ENCODE measurements at regions not wholly inside any gene's neighbourhood (a gene's known extent, or its start where the extent isn't known, plus 50 kb on each side); places are given as distances from the start of the nearest gene placed in this dataset.
A peak's percentile ranks its signal among the peaks of the same experiment; 100 is the strongest.
"Not testable (repeated sequence)": the region's sequence is repeated elsewhere in the genome, so short reads cannot be mapped to it uniquely, and the experiment has no call there.

- ATAC-seq (ENCODE audit: low read depth in 2 of 2) (no peak), DNase-seq (no peak)
- Mint-ChIP-seq H3K27ac (no peak overlapping the region), H3K4me3 (no peak overlapping the region), H3K27me3 (no peaks in the 10 kb centered on the region), H3K9me3 (peaks cover 0 to 5% (median 0%) of the 10 kb centered on the region in 7 donors), H3K36me3 (no peaks in the 10 kb centered on the region), H3K4me1 (no peaks in the 10 kb centered on the region)
- Histone ChIP-seq H3K36me3 (ENCODE audit: control insufficient read depth, insufficient read depth, low read length) (no peaks in the 10 kb centered on the region), H3K4me1 (ENCODE audit: control insufficient read depth, insufficient read depth, low read length, poor library complexity, severe bottlenecking) (no peaks in the 10 kb centered on the region), H3K9me3 (ENCODE audit: control insufficient read depth in 2 of 2, low read length in 2 of 2) (no peaks in the 10 kb centered on the region), H3K27ac (ENCODE audit: insufficient read depth, low read length, poor library complexity, severe bottlenecking) (no peak overlapping the region), H3K27me3 (ENCODE audit: control insufficient read depth, insufficient read depth, low read length) (no peaks in the 10 kb centered on the region), H3K4me3 (ENCODE audit: low read depth, low read length) (no peak overlapping the region)
Measured at GRCh38 chr12:85461127-85461526, 181.1 kb downstream of the ALX1 start.

GRCh38 chr12:85462888-85463287 lies 182.9 kb downstream of the ALX1 start:
- H3K9me3 Mint-ChIP-seq, result peaks cover 0 to 4% (median 0%) of the 10 kb centered on the region in 7 donors

GRCh38 chr12:85466890-85467289 lies 186.9 kb downstream of the ALX1 start:
- no peaks in the 10 kb centered on the region for H3K36me3 ChIP-seq (ENCODE audit: control insufficient read depth, insufficient read depth, low read length)

More at GRCh38 chr12:85462888-85463287, 182.9 kb downstream of the ALX1 start:
- H3K36me3 Mint-ChIP-seq, result no peaks in the 10 kb centered on the region
- H3K4me3 Mint-ChIP-seq, result no peak overlapping the region
- H3K4me1 Mint-ChIP-seq, result no peaks in the 10 kb centered on the region
- Histone ChIP-seq H3K4me1 (ENCODE audit: control insufficient read depth, insufficient read depth, low read length, poor library complexity, severe bottlenecking) (no peaks in the 10 kb centered on the region), H3K27me3 (ENCODE audit: control insufficient read depth, insufficient read depth, low read length) (no peaks in the 10 kb centered on the region), H3K27ac (ENCODE audit: insufficient read depth, low read length, poor library complexity, severe bottlenecking) (no peak overlapping the region), H3K36me3 (ENCODE audit: control insufficient read depth, insufficient read depth, low read length) (no peaks in the 10 kb centered on the region), H3K9me3 (ENCODE audit: control insufficient read depth in 2 of 2, low read length in 2 of 2) (no peaks in the 10 kb centered on the region), H3K4me3 (ENCODE audit: low read depth, low read length) (no peak overlapping the region)
- no peak for ATAC-seq (ENCODE audit: low read depth in 2 of 2)
- H3K27ac Mint-ChIP-seq, result no peak overlapping the region
- DNase-seq, result no peak
- no peaks in the 10 kb centered on the region for H3K27me3 Mint-ChIP-seq

GRCh38 chr12:85468356-85469157 lies 188.5 kb downstream of the ALX1 start:
- Histone ChIP-seq H3K4me1 (ENCODE audit: control insufficient read depth, insufficient read depth, low read length, poor library complexity, severe bottlenecking) (no peaks in the 10 kb centered on the region), H3K27me3 (ENCODE audit: control insufficient read depth, insufficient read depth, low read length) (no peaks in the 10 kb centered on the region), H3K27ac (ENCODE audit: insufficient read depth, low read length, poor library complexity, severe bottlenecking) (no peak overlapping the region), H3K9me3 (ENCODE audit: control insufficient read depth in 2 of 2, low read length in 2 of 2) (peaks cover 0 to 2% of the 10 kb centered on the region in 2 experiments), H3K4me3 (ENCODE audit: low read depth, low read length) (no peak overlapping the region), H3K36me3 (ENCODE audit: control insufficient read depth, insufficient read depth, low read length) (no peaks in the 10 kb centered on the region)
- Mint-ChIP-seq H3K27me3 (no peaks in the 10 kb centered on the region), H3K4me3 (peak overlapping the region in 2 of 4 donors; percentile 51 to 70), H3K27ac (no peak overlapping the region), H3K9me3 (peaks cover 0 to 19% (median 4%) of the 10 kb centered on the region in 7 donors), H3K36me3 (no peaks in the 10 kb centered on the region), H3K4me1 (peaks cover 0 to 5% (median 0%) of the 10 kb centered on the region in 4 donors)
- ATAC-seq (ENCODE audit: low read depth in 2 of 2) (no peak), DNase-seq (peak in 1 of 3 donors; percentile 27)

More at GRCh38 chr12:85466890-85467289, 186.9 kb downstream of the ALX1 start:
- DNase-seq, result no peak
- no peaks in the 10 kb centered on the region for H3K36me3 Mint-ChIP-seq
- Histone ChIP-seq H3K27me3 (ENCODE audit: control insufficient read depth, insufficient read depth, low read length) (no peaks in the 10 kb centered on the region), H3K4me3 (ENCODE audit: low read depth, low read length) (no peak overlapping the region), H3K27ac (ENCODE audit: insufficient read depth, low read length, poor library complexity, severe bottlenecking) (no peak overlapping the region), H3K4me1 (ENCODE audit: control insufficient read depth, insufficient read depth, low read length, poor library complexity, severe bottlenecking) (no peaks in the 10 kb centered on the region), H3K9me3 (ENCODE audit: control insufficient read depth in 2 of 2, low read length in 2 of 2) (peaks cover 0 to 2% of the 10 kb centered on the region in 2 experiments)
- no peak overlapping the region for H3K4me3 Mint-ChIP-seq
- H3K27ac Mint-ChIP-seq, result no peak overlapping the region
- no peaks in the 10 kb centered on the region for H3K27me3 Mint-ChIP-seq
- H3K9me3 Mint-ChIP-seq, result peaks cover 0 to 13% (median 4%) of the 10 kb centered on the region in 7 donors
- H3K4me1 Mint-ChIP-seq, result peaks cover 0 to 5% (median 0%) of the 10 kb centered on the region in 4 donors
- ATAC-seq (ENCODE audit: low read depth in 2 of 2), result no peak

GRCh38 chr12:85469158-85470086 lies 189.4 kb downstream of the ALX1 start:
- DNase-seq, H3K27ac Mint-ChIP-seq: not testable (repeated sequence)

GRCh38 chr12:85475277-85475676 lies 195.3 kb downstream of the ALX1 start:
- not testable (repeated sequence) for H3K36me3 ChIP-seq (ENCODE audit: control insufficient read depth, insufficient read depth, low read length); H3K4me3 ChIP-seq (ENCODE audit: low read depth, low read length); H3K36me3 Mint-ChIP-seq; H3K27ac Mint-ChIP-seq; ATAC-seq (ENCODE audit: low read depth in 2 of 2); H3K27me3 ChIP-seq (ENCODE audit: control insufficient read depth, insufficient read depth, low read length); H3K27ac ChIP-seq (ENCODE audit: insufficient read depth, low read length, poor library complexity, severe bottlenecking); H3K4me1 ChIP-seq (ENCODE audit: control insufficient read depth, insufficient read depth, low read length, poor library complexity, severe bottlenecking); H3K4me3 Mint-ChIP-seq; H3K4me1 Mint-ChIP-seq; H3K9me3 ChIP-seq (ENCODE audit: control insufficient read depth in 2 of 2, low read length in 2 of 2); H3K27me3 Mint-ChIP-seq; DNase-seq
- H3K9me3 Mint-ChIP-seq, result peaks cover 0 to 25% (median 2%) of the 10 kb centered on the region in 7 donors

More at GRCh38 chr12:85469158-85470086, 189.4 kb downstream of the ALX1 start:
- H3K27me3 ChIP-seq (ENCODE audit: control insufficient read depth, insufficient read depth, low read length); H3K4me3 ChIP-seq (ENCODE audit: low read depth, low read length); H3K27ac ChIP-seq (ENCODE audit: insufficient read depth, low read length, poor library complexity, severe bottlenecking); H3K36me3 Mint-ChIP-seq; H3K4me3 Mint-ChIP-seq; ATAC-seq (ENCODE audit: low read depth in 2 of 2); H3K4me1 ChIP-seq (ENCODE audit: control insufficient read depth, insufficient read depth, low read length, poor library complexity, severe bottlenecking); H3K27me3 Mint-ChIP-seq; H3K36me3 ChIP-seq (ENCODE audit: control insufficient read depth, insufficient read depth, low read length); H3K9me3 ChIP-seq (ENCODE audit: control insufficient read depth in 2 of 2, low read length in 2 of 2); H3K4me1 Mint-ChIP-seq: not testable (repeated sequence)
- H3K9me3 Mint-ChIP-seq, result peaks cover 0 to 19% (median 2%) of the 10 kb centered on the region in 7 donors

- no peaks in the 10 kb centered on the region for H3K9me3 ChIP-seq (ENCODE audit: control insufficient read depth in 2 of 2, low read length in 2 of 2)
- no peak overlapping the region for H3K27ac ChIP-seq (ENCODE audit: insufficient read depth, low read length, poor library complexity, severe bottlenecking)
- Mint-ChIP-seq H3K36me3 (no peaks in the 10 kb centered on the region), H3K27me3 (no peaks in the 10 kb centered on the region), H3K4me1 (no peaks in the 10 kb centered on the region), H3K4me3 (no peak overlapping the region), H3K27ac (no peak overlapping the region), H3K9me3 (peaks cover 0 to 18% (median 2%) of the 10 kb centered on the region in 7 donors)
- H3K4me3 ChIP-seq (ENCODE audit: low read depth, low read length), result no peak overlapping the region
- H3K4me1 ChIP-seq (ENCODE audit: control insufficient read depth, insufficient read depth, low read length, poor library complexity, severe bottlenecking), result no peaks in the 10 kb centered on the region
- H3K36me3 ChIP-seq (ENCODE audit: control insufficient read depth, insufficient read depth, low read length), result no peaks in the 10 kb centered on the region
- ATAC-seq (ENCODE audit: low read depth in 2 of 2) (no peak), DNase-seq (no peak)
- H3K27me3 ChIP-seq (ENCODE audit: control insufficient read depth, insufficient read depth, low read length), result no peaks in the 10 kb centered on the region
Measured at GRCh38 chr12:85476756-85477155, 196.7 kb downstream of the ALX1 start.
